ENCODE measurements at regions not wholly inside any gene's neighbourhood (a gene's known extent, or its start where the extent isn't known, plus 50 kb on each side); places are given as distances from the start of the nearest gene placed in this dataset.

DNA sequence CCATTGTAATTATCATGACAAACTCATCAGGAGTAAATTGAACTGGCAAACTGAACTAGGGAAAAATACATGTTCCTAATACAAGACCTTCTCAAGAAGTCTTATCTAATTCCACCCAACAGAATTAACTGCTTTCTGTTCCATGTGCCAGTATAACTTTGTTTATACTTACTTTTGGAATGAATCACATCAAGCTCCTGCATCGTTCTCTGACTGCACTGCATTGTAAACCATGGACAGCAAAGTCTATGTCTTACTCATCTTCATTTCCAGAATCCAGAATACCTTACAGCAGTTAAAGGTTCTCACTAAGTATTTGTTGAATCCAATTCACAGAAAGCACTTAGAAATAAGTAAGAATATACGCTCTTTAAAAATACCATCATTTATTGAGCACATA lies 102.8 kb downstream of the PLK2 start:
- no peaks in the 10 kb centered on the region for H3K4me1 ChIP-seq (ENCODE audit: control insufficient read depth, extremely low read depth, insufficient read depth, low read length)
- dilution Hi-C loops (cut with MboI; ENCODE audit: extremely low pct_ligation_motif_present, low sequenced_read_pairs) = no loop called here
- no peaks in the 10 kb centered on the region for H3K36me3 ChIP-seq (ENCODE audit: control insufficient read depth in 2 of 2, extremely low read depth in 1 of 2, insufficient read depth in 2 of 2, low read length in 2 of 2)
- no peaks in the 10 kb centered on the region for H4K20me1 ChIP-seq (ENCODE audit: control insufficient read depth, extremely low read depth, insufficient read depth, low read length)
- peak; percentile 17 for FAIRE-seq
- no peaks in the 10 kb centered on the region for H3K27me3 ChIP-seq (ENCODE audit: control insufficient read depth, extremely low read depth, insufficient read depth, low read length)
- H3K79me2 ChIP-seq (ENCODE audit: control insufficient read depth, insufficient read depth, low read length) = no peaks in the 10 kb centered on the region
- H3K9me1 ChIP-seq (ENCODE audit: control insufficient read depth, extremely low read depth, insufficient read depth, low read length) = no peaks in the 10 kb centered on the region
- TF ChIP-seq, protein P1, sequence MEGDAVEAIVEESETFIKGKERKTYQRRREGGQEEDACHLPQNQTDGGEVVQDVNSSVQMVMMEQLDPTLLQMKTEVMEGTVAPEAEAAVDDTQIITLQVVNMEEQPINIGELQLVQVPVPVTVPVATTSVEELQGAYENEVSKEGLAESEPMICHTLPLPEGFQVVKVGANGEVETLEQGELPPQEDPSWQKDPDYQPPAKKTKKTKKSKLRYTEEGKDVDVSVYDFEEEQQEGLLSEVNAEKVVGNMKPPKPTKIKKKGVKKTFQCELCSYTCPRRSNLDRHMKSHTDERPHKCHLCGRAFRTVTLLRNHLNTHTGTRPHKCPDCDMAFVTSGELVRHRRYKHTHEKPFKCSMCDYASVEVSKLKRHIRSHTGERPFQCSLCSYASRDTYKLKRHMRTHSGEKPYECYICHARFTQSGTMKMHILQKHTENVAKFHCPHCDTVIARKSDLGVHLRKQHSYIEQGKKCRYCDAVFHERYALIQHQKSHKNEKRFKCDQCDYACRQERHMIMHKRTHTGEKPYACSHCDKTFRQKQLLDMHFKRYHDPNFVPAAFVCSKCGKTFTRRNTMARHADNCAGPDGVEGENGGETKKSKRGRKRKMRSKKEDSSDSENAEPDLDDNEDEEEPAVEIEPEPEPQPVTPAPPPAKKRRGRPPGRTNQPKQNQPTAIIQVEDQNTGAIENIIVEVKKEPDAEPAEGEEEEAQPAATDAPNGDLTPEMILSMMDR (optimal IDR thresholded peaks at IDR 0.05 in 1 of 3, IDR thresholded peaks at IDR 0.05 in 1 of 3, conservative IDR thresholded peaks at IDR 0.05 in 1 of 3; ENCODE audit: extremely low read depth in 1 of 3, insufficient read depth in 2 of 3, low read length in 3 of 3) = no peak
- no peak for TF ChIP-seq EZH2 (IDR thresholded peaks at IDR 0.05; ENCODE audit: low read length)
- no peak overlapping the region for H3K27ac ChIP-seq (ENCODE audit: control insufficient read depth, insufficient read depth, low read length)
- no peak overlapping the region for H2AFZ ChIP-seq (ENCODE audit: control insufficient read depth, low read length)
- no peak overlapping the region for H3K9ac ChIP-seq (ENCODE audit: control insufficient read depth, extremely low read depth, insufficient read depth, low read length)
- H3K9me3 ChIP-seq (ENCODE audit: control insufficient read depth, low read depth, low read length) = no peaks in the 10 kb centered on the region
- no peak overlapping the region for H3K4me2 ChIP-seq (ENCODE audit: control insufficient read depth, extremely low read depth, insufficient read depth, low read depth, low read length)
- DNase-seq (ENCODE audit: low read depth, low spot score) = no peak
- no peak overlapping the region for H3K4me3 ChIP-seq (ENCODE audit: control insufficient read depth in 2 of 3, extremely low read depth in 1 of 3, insufficient read depth in 2 of 3, low read depth in 1 of 3, low read length in 3 of 3)

DNA sequence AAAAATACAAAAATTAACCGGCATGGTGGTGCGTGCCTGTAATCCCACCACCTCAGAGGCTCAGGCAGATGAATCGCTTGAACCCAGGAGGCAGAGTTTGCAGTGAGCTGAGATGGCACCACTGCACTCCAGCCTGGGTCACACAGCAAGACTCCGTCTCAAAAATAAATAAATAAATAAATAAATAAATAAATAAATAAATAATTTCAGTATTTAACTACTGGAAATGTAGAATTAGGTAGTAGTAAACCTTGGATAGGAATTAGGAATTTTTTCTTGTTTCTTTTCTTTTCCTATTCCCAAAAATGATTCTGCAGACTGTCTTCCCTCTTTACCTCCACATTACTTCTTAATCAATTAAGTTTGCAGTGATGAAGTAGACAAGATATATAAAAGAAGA lies 103.2 kb downstream of the PLK2 start:
- Histone ChIP-seq H3K36me3 (ENCODE audit: control insufficient read depth in 2 of 2, extremely low read depth in 1 of 2, insufficient read depth in 2 of 2, low read length in 2 of 2) (no peaks in the 10 kb centered on the region), H3K27ac (ENCODE audit: control insufficient read depth, insufficient read depth, low read length) (no peak overlapping the region), H3K4me1 (ENCODE audit: control insufficient read depth, extremely low read depth, insufficient read depth, low read length) (no peaks in the 10 kb centered on the region), H3K79me2 (ENCODE audit: control insufficient read depth, insufficient read depth, low read length) (no peaks in the 10 kb centered on the region), H3K4me2 (ENCODE audit: control insufficient read depth, extremely low read depth, insufficient read depth, low read depth, low read length) (no peak overlapping the region), H3K4me3 (ENCODE audit: control insufficient read depth in 2 of 3, extremely low read depth in 1 of 3, insufficient read depth in 2 of 3, low read depth in 1 of 3, low read length in 3 of 3) (no peak overlapping the region), H3K27me3 (ENCODE audit: control insufficient read depth, extremely low read depth, insufficient read depth, low read length) (no peaks in the 10 kb centered on the region), H2AFZ (ENCODE audit: control insufficient read depth, low read length) (no peak overlapping the region), H3K9me3 (ENCODE audit: control insufficient read depth, low read depth, low read length) (no peaks in the 10 kb centered on the region), H3K9me1 (ENCODE audit: control insufficient read depth, extremely low read depth, insufficient read depth, low read length) (no peaks in the 10 kb centered on the region), H4K20me1 (ENCODE audit: control insufficient read depth, extremely low read depth, insufficient read depth, low read length) (no peaks in the 10 kb centered on the region), H3K9ac (ENCODE audit: control insufficient read depth, extremely low read depth, insufficient read depth, low read length) (no peak overlapping the region)
- dilution Hi-C loops (cut with MboI; ENCODE audit: extremely low pct_ligation_motif_present, low sequenced_read_pairs) = no loop called here
- no peak for TF ChIP-seq EZH2 (IDR thresholded peaks at IDR 0.05; ENCODE audit: low read length)
- TF ChIP-seq, protein P1 (optimal IDR thresholded peaks at IDR 0.05 in 1 of 3, IDR thresholded peaks at IDR 0.05 in 1 of 3, conservative IDR thresholded peaks at IDR 0.05 in 1 of 3; ENCODE audit: extremely low read depth in 1 of 3, insufficient read depth in 2 of 3, low read length in 3 of 3) = no peak
- no peak for FAIRE-seq
- no peak for DNase-seq (ENCODE audit: low read depth, low spot score)
